ENCODE measurements at regions not wholly inside any gene's neighbourhood (a gene's known extent, or its start where the extent isn't known, plus 50 kb on each side); places are given as distances from the start of the nearest gene placed in this dataset.
"Not testable (repeated sequence)": the region's sequence is repeated elsewhere in the genome, so short reads cannot be mapped to it uniquely, and the experiment has no call there.

GRCh38 chr2:193357508-193357907 lies 1162.8 kb upstream of the TMEFF2 start:
- no peak for TF ChIP-seq CTCF (IDR thresholded peaks at IDR 0.05)
- ATAC-seq (ENCODE audit: low read depth) (no peak), DNase-seq (no peak)
- ChIA-PET CTCF (no interaction called here), POLR2A (no interaction called here)
- intact Hi-C loops (cut with micrococcal nuclease), result no loop called here
- Mint-ChIP-seq H3K9me3 (no peaks in the 10 kb centered on the region), H3K36me3 (ENCODE audit: low read depth) (no peaks in the 10 kb centered on the region), H3K27me3 (no peaks in the 10 kb centered on the region), H3K27ac (no peak overlapping the region), H3K4me1 (no peaks in the 10 kb centered on the region), H3K4me3 (no peak overlapping the region)

- POLR2A ChIA-PET; H3K4me1 Mint-ChIP-seq; CTCF ChIA-PET; DNase-seq; ATAC-seq (ENCODE audit: low read depth); H3K36me3 Mint-ChIP-seq (ENCODE audit: low read depth); H3K9me3 Mint-ChIP-seq; H3K4me3 Mint-ChIP-seq; H3K27me3 Mint-ChIP-seq; H3K27ac Mint-ChIP-seq; intact Hi-C loops (cut with micrococcal nuclease): not testable (repeated sequence)
Measured at GRCh38 chr2:193352665-193353242, 1158.0 kb upstream of the TMEFF2 start.

DNA sequence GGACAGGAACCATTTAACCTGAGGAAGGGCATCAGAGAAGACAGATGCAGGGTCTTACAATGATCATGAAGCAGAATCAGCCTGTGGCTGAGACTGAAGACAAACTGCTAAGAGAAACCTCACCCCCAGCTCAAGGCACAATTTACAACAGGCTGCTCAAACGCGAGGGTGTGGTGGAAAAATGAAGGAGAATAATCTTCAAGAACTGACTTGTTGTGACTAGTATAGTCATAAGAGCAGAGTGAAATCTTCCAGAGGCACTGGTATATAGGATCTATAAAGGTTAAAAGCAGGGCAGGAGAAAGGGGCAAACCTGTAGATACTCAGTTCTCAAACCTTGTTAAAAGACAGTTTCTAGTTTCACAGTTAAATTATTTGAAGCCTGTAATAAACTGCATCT lies 1155.8 kb upstream of the TMEFF2 start:
- DNase-seq (no peak), ATAC-seq (ENCODE audit: low read depth) (no peak)
- POLR2A ChIA-PET, result interaction anchor here (0.5 kb wide), 1 partner anchor 67 kb away, joined by 3 read pairs; no protein-coding TSS in a partner anchor
- Mint-ChIP-seq H3K4me1 (peaks cover 2% of the 10 kb centered on the region), H3K36me3 (ENCODE audit: low read depth) (no peaks in the 10 kb centered on the region), H3K27ac (no peak overlapping the region), H3K27me3 (no peaks in the 10 kb centered on the region), H3K4me3 (no peak overlapping the region), H3K9me3 (no peaks in the 10 kb centered on the region)
- TF ChIP-seq CTCF (IDR thresholded peaks at IDR 0.05), result no peak
- CTCF ChIA-PET, result no interaction called here
- intact Hi-C loops (cut with micrococcal nuclease), result no loop called here

GRCh38 chr2:193349642-193350041 lies 1154.9 kb upstream of the TMEFF2 start:
- H3K36me3 Mint-ChIP-seq (ENCODE audit: low read depth), result no peaks in the 10 kb centered on the region
- peaks cover 2% of the 10 kb centered on the region for H3K4me1 Mint-ChIP-seq
- TF ChIP-seq CTCF (IDR thresholded peaks at IDR 0.05), result no peak
- H3K9me3 Mint-ChIP-seq, result no peaks in the 10 kb centered on the region
- POLR2A ChIA-PET, result no interaction called here
- DNase-seq, result no peak
- no peaks in the 10 kb centered on the region for H3K27me3 Mint-ChIP-seq
- no peak overlapping the region for H3K4me3 Mint-ChIP-seq
- ATAC-seq (ENCODE audit: low read depth), result no peak
- intact Hi-C loops (cut with micrococcal nuclease), result no loop called here
- H3K27ac Mint-ChIP-seq, result no peak overlapping the region
- CTCF ChIA-PET, result no interaction called here

DNA sequence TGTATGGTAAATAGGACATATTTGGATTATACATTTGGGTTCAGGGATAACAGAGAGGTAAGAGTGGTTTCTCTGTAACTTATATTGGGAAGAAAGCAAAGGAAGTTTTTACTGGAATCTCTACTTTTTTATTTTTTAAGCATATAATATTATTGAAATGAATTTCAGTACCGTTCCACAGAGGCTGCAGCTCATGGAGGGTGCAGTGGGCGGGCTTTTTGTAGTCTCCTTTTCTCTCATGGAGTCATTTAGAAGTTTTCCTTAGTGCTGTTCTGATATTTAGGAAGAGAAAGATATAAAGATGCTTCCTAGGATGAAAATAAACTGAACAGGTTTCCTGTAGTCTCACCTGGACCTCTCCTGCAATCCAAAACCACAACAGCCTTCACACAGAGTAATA lies 1153.3 kb upstream of the TMEFF2 start:
- CTCF ChIA-PET, result no interaction called here
- intact Hi-C loops (cut with micrococcal nuclease), result no loop called here
- peaks cover 2% of the 10 kb centered on the region for H3K4me1 Mint-ChIP-seq

More for the DNA sequence above, 1153.3 kb upstream of the TMEFF2 start:
- ATAC-seq (ENCODE audit: low read depth) (no peak), DNase-seq (no peak)
- no peaks in the 10 kb centered on the region for H3K36me3 Mint-ChIP-seq (ENCODE audit: low read depth)
- H3K27me3 Mint-ChIP-seq, result no peaks in the 10 kb centered on the region
- POLR2A ChIA-PET, result no interaction called here
- H3K4me3 Mint-ChIP-seq, result peak overlapping the region; percentile 77
- H3K9me3 Mint-ChIP-seq, result no peaks in the 10 kb centered on the region
- TF ChIP-seq CTCF (IDR thresholded peaks at IDR 0.05), result no peak
- H3K27ac Mint-ChIP-seq, result no peak overlapping the region
